ENCODE measurements at regions not wholly inside any gene's neighbourhood (a gene's known extent, or its start where the extent isn't known, plus 50 kb on each side); places are given as distances from the start of the nearest gene placed in this dataset.

- no CpG with 5 or more reads among the region's 2 CpGs for WGBS (ENCODE audit: insufficient coverage)
- no peaks in the 10 kb centered on the region for H3K4me1 Mint-ChIP-seq
- intact Hi-C loops (cut with micrococcal nuclease) = no loop called here
- no peaks in the 10 kb centered on the region for H3K27me3 ChIP-seq (ENCODE audit: control insufficient read depth in 2 of 2, insufficient read depth in 2 of 2, low read length in 2 of 2)
- no peaks in the 10 kb centered on the region for H3K27me3 Mint-ChIP-seq (ENCODE audit: low read depth in 3 of 3)
- H3K27ac ChIP-seq (ENCODE audit: low read depth in 1 of 2, low read length in 2 of 2) = no peak overlapping the region
- no peak overlapping the region for H2AFZ ChIP-seq (ENCODE audit: insufficient read depth, low read depth, low read length, poor library complexity, severe bottlenecking)
- no peaks in the 10 kb centered on the region for H3K4me1 ChIP-seq (ENCODE audit: control insufficient read depth in 1 of 2, insufficient read depth in 2 of 2, low read length in 2 of 2)
- H3K4me2 ChIP-seq (replicated peaks; ENCODE audit: extremely low read depth, low read length, poor library complexity, severe bottlenecking) = no peak overlapping the region
- H3K4me3 ChIP-seq (replicated peaks in 1 of 3; ENCODE audit: low read depth in 2 of 3, low read length in 3 of 3) = no peak overlapping the region
- no peaks in the 10 kb centered on the region for H3K79me2 ChIP-seq (ENCODE audit: insufficient read depth, low read length)
- no peak for TF ChIP-seq CTCF (IDR thresholded peaks at IDR 0.05)
- no peaks in the 10 kb centered on the region for H3K9me3 ChIP-seq (replicated peaks in 1 of 2; ENCODE audit: control insufficient read depth in 1 of 2, insufficient read depth in 1 of 2, low read length in 2 of 2)
- no peak for DNase-seq
- H3K36me3 ChIP-seq (replicated peaks in 1 of 2; ENCODE audit: control insufficient read depth in 1 of 2, insufficient read depth in 2 of 2, low read length in 2 of 2) = no peaks in the 10 kb centered on the region
- H3K4me3 Mint-ChIP-seq = no peak overlapping the region
- peaks cover 0 to 5% (median 2%) of the 10 kb centered on the region in 7 donors for H3K9me3 Mint-ChIP-seq
- H3K36me3 Mint-ChIP-seq = no peaks in the 10 kb centered on the region
- H4K20me1 ChIP-seq (ENCODE audit: insufficient read depth, low read length) = no peaks in the 10 kb centered on the region
- no peak overlapping the region for H3K9ac ChIP-seq (ENCODE audit: insufficient read depth, low read length, poor library complexity, severe bottlenecking)
- H3K27ac Mint-ChIP-seq = no peak overlapping the region
Observed at GRCh38 chr11:41980741-41981140, 521.3 kb upstream of the LRRC4C start.

GRCh38 chr11:41982276-41982675, 522.8 kb upstream of the LRRC4C start:
- Mint-ChIP-seq H3K4me1 (no peaks in the 10 kb centered on the region), H3K4me3 (no peak overlapping the region), H3K27me3 (ENCODE audit: low read depth in 3 of 3) (no peaks in the 10 kb centered on the region), H3K27ac (no peak overlapping the region), H3K9me3 (peaks cover 0 to 5% (median 2%) of the 10 kb centered on the region in 7 donors), H3K36me3 (no peaks in the 10 kb centered on the region)
- H3K9me3 ChIP-seq (replicated peaks in 1 of 2; ENCODE audit: control insufficient read depth in 1 of 2, insufficient read depth in 1 of 2, low read length in 2 of 2) = no peaks in the 10 kb centered on the region
- no CpG with 5 or more reads among the region's 3 CpGs for WGBS (ENCODE audit: insufficient coverage)
- H3K4me3 ChIP-seq (replicated peaks in 1 of 3; ENCODE audit: low read depth in 2 of 3, low read length in 3 of 3) = no peak overlapping the region
- no peak overlapping the region for H3K4me2 ChIP-seq (replicated peaks; ENCODE audit: extremely low read depth, low read length, poor library complexity, severe bottlenecking)
- intact Hi-C loops (cut with micrococcal nuclease) = no loop called here
- no peaks in the 10 kb centered on the region for H3K4me1 ChIP-seq (ENCODE audit: control insufficient read depth in 1 of 2, insufficient read depth in 2 of 2, low read length in 2 of 2)
- H3K36me3 ChIP-seq (replicated peaks in 1 of 2; ENCODE audit: control insufficient read depth in 1 of 2, insufficient read depth in 2 of 2, low read length in 2 of 2) = no peaks in the 10 kb centered on the region
- no peak overlapping the region for H3K9ac ChIP-seq (ENCODE audit: insufficient read depth, low read length, poor library complexity, severe bottlenecking)
- H2AFZ ChIP-seq (ENCODE audit: insufficient read depth, low read depth, low read length, poor library complexity, severe bottlenecking) = no peak overlapping the region
- H3K27ac ChIP-seq (ENCODE audit: low read depth in 1 of 2, low read length in 2 of 2) = no peak overlapping the region
- TF ChIP-seq CTCF (IDR thresholded peaks at IDR 0.05) = no peak
- no peak for DNase-seq
- no peaks in the 10 kb centered on the region for H3K79me2 ChIP-seq (ENCODE audit: insufficient read depth, low read length)
- no peaks in the 10 kb centered on the region for H4K20me1 ChIP-seq (ENCODE audit: insufficient read depth, low read length)
- no peaks in the 10 kb centered on the region for H3K27me3 ChIP-seq (ENCODE audit: control insufficient read depth in 2 of 2, insufficient read depth in 2 of 2, low read length in 2 of 2)
